H9 (cell line): ENCODE measurements at regions not wholly inside any gene's neighbourhood (a gene's known extent, or its start where the extent isn't known, plus 50 kb on each side); places are given as distances from the start of the nearest gene placed in this dataset.

Source experiments
- DNase-seq: peaks from one replicate; pipeline ENCODE4 v3.0.0-alpha.2; 2017
- H2AFZ ChIP-seq: one replicate; pipeline ENCODE4 v1.6.1; 2013; ENCODE audit warnings: mild to moderate bottlenecking, low read length, control low read depth, moderate library complexity
- H2AK5ac ChIP-seq: 2 replicates; pipeline ENCODE4 v1.6.1; 2013; ENCODE audit warnings: low read length, control low read depth, mixed read lengths; ENCODE audit not compliant: insufficient read length
- H2BK120ac ChIP-seq: one replicate; pipeline ENCODE4 v1.6.1; 2013; ENCODE audit warnings: low read depth, mild to moderate bottlenecking, low read length, control low read depth, inconsistent platforms; ENCODE audit not compliant: poor library complexity, severe bottlenecking
- H2BK12ac ChIP-seq: 2 replicates; pipeline ENCODE4 v1.6.1; 2013; ENCODE audit warnings: low read length, control low read depth, mixed read lengths, low read depth; ENCODE audit not compliant: insufficient read length
- H2BK15ac ChIP-seq: 2 replicates; pipeline ENCODE4 v1.6.1; 2013; ENCODE audit warnings: low read depth, low read length, control low read depth
- H2BK20ac ChIP-seq: one replicate; pipeline ENCODE4 v1.6.1; 2013; ENCODE audit warnings: low read depth, mild to moderate bottlenecking, low read length, control low read depth, inconsistent platforms; ENCODE audit not compliant: poor library complexity, severe bottlenecking
- H2BK5ac ChIP-seq: 2 replicates; pipeline ENCODE4 v1.6.1; 2013; ENCODE audit warnings: low read length, control low read depth, mixed read lengths; ENCODE audit not compliant: insufficient read length
- H3K14ac ChIP-seq: 2 replicates; pipeline ENCODE4 v1.6.1; 2013; ENCODE audit warnings: low read length, control low read depth; ENCODE audit not compliant: insufficient read depth
- H3K18ac ChIP-seq: 2 replicates; pipeline ENCODE4 v1.6.1; 2013; ENCODE audit warnings: low read depth, mild to moderate bottlenecking, mixed read lengths, low read length, control low read depth; ENCODE audit not compliant: insufficient read length
- H3K23ac ChIP-seq: 2 replicates; pipeline ENCODE4 v1.6.1; 2013; ENCODE audit warnings: low read length, control low read depth, mixed read lengths, low read depth; ENCODE audit not compliant: insufficient read length
- H3K23me2 ChIP-seq: 2 replicates; pipeline ENCODE4 v1.6.1; 2013; ENCODE audit warnings: low read depth, mild to moderate bottlenecking, mixed read lengths, low read length, control low read depth; ENCODE audit not compliant: insufficient read length, poor library complexity, severe bottlenecking
- H3K27ac ChIP-seq: 2 replicates; pipeline ENCODE4 v1.5.1; 2013; ENCODE audit warnings: low read length, control low read depth, mixed read lengths, low read depth; ENCODE audit not compliant: insufficient read length
- H3K27me3 ChIP-seq: 2 replicates; pipeline ENCODE4 v1.6.1; 2013; ENCODE audit warnings: low read length, control low read depth, inconsistent platforms; ENCODE audit not compliant: insufficient read depth
- H3K4ac ChIP-seq: 2 replicates; pipeline ENCODE4 v1.6.1; 2013; ENCODE audit warnings: low read depth, mild to moderate bottlenecking, control low read depth, inconsistent platforms, low read length, moderate library complexity
- H3K4me1 ChIP-seq: 2 replicates; pipeline ENCODE4 v1.6.1; 2013; ENCODE audit warnings: low read length, control low read depth, inconsistent platforms; ENCODE audit not compliant: insufficient read depth
- H3K4me2 ChIP-seq: 2 replicates; pipeline ENCODE4 v1.6.1; 2013; ENCODE audit warnings: low read length, control low read depth, mixed read lengths; ENCODE audit not compliant: insufficient read length, insufficient read depth
- H3K56ac ChIP-seq: 2 replicates; pipeline ENCODE4 v1.6.1; 2013; ENCODE audit warnings: low read depth, mild to moderate bottlenecking, mixed read lengths, low read length, control low read depth; ENCODE audit not compliant: insufficient read length
- H3K79me1 ChIP-seq: 2 replicates; pipeline ENCODE4 v1.6.1; 2013; ENCODE audit warnings: low read depth, mild to moderate bottlenecking, moderate library complexity, low read length, control low read depth, inconsistent platforms; ENCODE audit not compliant: insufficient read depth, poor library complexity, severe bottlenecking
- H3K79me2 ChIP-seq: 2 replicates; pipeline ENCODE4 v1.6.1; 2013; ENCODE audit warnings: low read length, control low read depth, inconsistent platforms; ENCODE audit not compliant: insufficient read depth
- H3K9ac ChIP-seq: 2 replicates; pipeline ENCODE4 v1.6.1; 2013; ENCODE audit warnings: low read length, control low read depth, mixed read lengths; ENCODE audit not compliant: insufficient read length; ENCODE audit errors: extremely low read depth
- H3K9me3 ChIP-seq: one replicate; pipeline ENCODE4 v1.6.1; 2013; ENCODE audit warnings: low read depth, low read length, inconsistent platforms; ENCODE audit not compliant: control insufficient read depth
- H3T11ph ChIP-seq: one replicate; pipeline ENCODE4 v1.6.1; 2013; ENCODE audit warnings: mild to moderate bottlenecking, low read length, control low read depth, inconsistent platforms
- H4K20me1 ChIP-seq: one replicate; pipeline ENCODE4 v1.6.1; 2013; ENCODE audit not compliant: control insufficient read depth, insufficient read length, insufficient read depth
- H4K5ac ChIP-seq: 2 replicates; pipeline ENCODE4 v1.6.1; 2013; ENCODE audit warnings: low read depth, mild to moderate bottlenecking, mixed read lengths, low read length, control low read depth; ENCODE audit not compliant: insufficient read length
- H4K8ac ChIP-seq: replicated peaks from 2 replicates; pipeline ENCODE4 v1.6.1; 2013; ENCODE audit warnings: low read length, control low read depth, mixed read lengths, low read depth; ENCODE audit not compliant: insufficient read length
- H4K91ac ChIP-seq: 2 replicates; pipeline ENCODE4 v1.6.1; 2013; ENCODE audit warnings: low read depth, mild to moderate bottlenecking, moderate library complexity, mixed read lengths, low read length, control low read depth; ENCODE audit not compliant: insufficient read length
- H3K27ac Mint-ChIP-seq, 3 experiments: 2 replicates in 2 of 3; 3 replicates in 1 of 3; pipeline ENCODE4 v1.8.0; 2020 to 2021; ENCODE audit warnings: mixed read lengths in 3 of 3, mild to moderate bottlenecking in 1 of 3, moderate library complexity in 1 of 3
- H3K27me3 Mint-ChIP-seq: 2 replicates; pipeline ENCODE4 v1.8.0; 2021; ENCODE audit warnings: low read depth, mild to moderate bottlenecking, moderate library complexity, mixed read lengths
- H3K36me3 Mint-ChIP-seq, 3 experiments: 2 replicates in 2 of 3; 3 replicates in 1 of 3; pipeline ENCODE4 v1.8.0; 2020 to 2021; ENCODE audit warnings: low read depth in 3 of 3, mixed read lengths in 3 of 3; ENCODE audit not compliant: insufficient read depth in 1 of 3
- H3K4me1 Mint-ChIP-seq, 2 experiments: 2 replicates each; pipeline ENCODE4 v1.8.0; 2020; ENCODE audit warnings: mixed read lengths in 2 of 2
- H3K4me3 Mint-ChIP-seq, 2 experiments: 2 replicates in 1 of 2; 3 replicates in 1 of 2; pipeline ENCODE4 v1.8.0; 2020 to 2021; ENCODE audit warnings: mild to moderate bottlenecking in 2 of 2, mixed read lengths in 2 of 2, moderate library complexity in 1 of 2
- H3K9me3 Mint-ChIP-seq, 2 experiments: 2 replicates in 1 of 2; 3 replicates in 1 of 2; pipeline ENCODE4 v1.8.0; 2020; ENCODE audit warnings: mild to moderate bottlenecking in 2 of 2, mixed read lengths in 2 of 2, moderate library complexity in 1 of 2
- CTCF ChIP-seq: fragments of 200-600 bp; sonication (generic); conservative IDR thresholded peaks from 3 replicates; pipeline ENCODE4 v1.8.0; 2021; ENCODE audit warnings: antibody characterized with exemption, mild to moderate bottlenecking
- WGBS: extraction: QIAGEN DNeasy Blood & Tissue Kit; methylation state at CpG from one replicate; pipeline ENCODE4 v1.1.7; 2013; ENCODE audit warnings: missing lambda C conversion rate, low lambda C conversion rate, mixed read lengths; ENCODE audit not compliant: insufficient read length; ENCODE audit errors: extremely low coverage; 5-methylcytosine and 5-hydroxymethylcytosine counted together

DNA sequence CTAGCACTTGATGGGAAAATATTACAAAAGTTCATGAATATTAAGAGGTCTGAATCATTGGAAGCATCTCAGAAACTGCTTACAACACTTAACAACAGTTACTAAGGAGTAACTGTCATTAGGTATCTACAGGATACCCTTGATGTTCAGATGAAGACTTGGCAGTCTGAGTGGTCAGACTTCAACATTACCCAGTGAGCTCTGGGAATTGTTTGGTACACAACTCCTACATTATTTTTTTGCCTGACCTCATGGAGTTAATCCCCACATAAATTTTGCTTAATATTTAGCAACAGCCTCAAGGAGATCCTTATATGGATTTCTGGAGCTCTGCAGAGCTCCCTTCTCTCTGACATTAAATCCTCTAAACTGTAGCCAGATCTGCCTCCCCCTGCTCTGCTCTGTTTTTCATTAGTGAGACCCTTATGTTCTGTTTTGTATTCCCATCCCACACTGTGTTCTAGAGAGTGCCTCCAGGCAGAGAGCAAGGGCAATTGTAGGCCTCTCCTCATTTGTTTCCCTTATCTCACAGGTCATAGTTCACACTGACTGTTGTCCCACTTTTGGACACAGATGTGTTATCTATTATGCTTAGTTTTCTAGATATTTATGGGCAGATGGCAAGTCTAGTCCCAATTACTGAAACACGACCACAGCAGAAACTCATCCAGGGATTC lies 368.8 kb downstream of the GASK1B start:
- no peak for DNase-seq
- no peak overlapping the region for H3K23ac ChIP-seq
- no peaks in the 10 kb centered on the region; the same call in 1 of the 2 replicates for H3K27me3 ChIP-seq
- H2BK120ac ChIP-seq, result no peak overlapping the region
- H3T11ph ChIP-seq, result no peak overlapping the region
- H3K4me1 ChIP-seq, result no peaks in the 10 kb centered on the region
- H2BK15ac ChIP-seq, result no peak overlapping the region
- H2BK12ac ChIP-seq, result no peak overlapping the region
- no peak overlapping the region for H2BK20ac ChIP-seq
- no peak overlapping the region for H2AK5ac ChIP-seq
- H3K36me3 Mint-ChIP-seq, result no peaks in the 10 kb centered on the region; a peak in 1 of 7 replicates
- H4K20me1 ChIP-seq, result no peaks in the 10 kb centered on the region
- H3K14ac ChIP-seq, result no peak overlapping the region
- H3K56ac ChIP-seq, result no peak overlapping the region
- no peak overlapping the region for H4K5ac ChIP-seq
- H3K4ac ChIP-seq, result no peak overlapping the region
- H3K4me2 ChIP-seq, result no peak overlapping the region
- H3K27ac ChIP-seq, result no peak overlapping the region
- H3K27ac Mint-ChIP-seq, result no peak overlapping the region
- TF ChIP-seq CTCF, result no peak
- no peaks in the 10 kb centered on the region for H3K9me3 ChIP-seq
- H3K79me1 ChIP-seq, result no peaks in the 10 kb centered on the region
- no peaks in the 10 kb centered on the region for H3K27me3 Mint-ChIP-seq
- H2BK5ac ChIP-seq, result no peak overlapping the region
- no peak overlapping the region for H3K9ac ChIP-seq
- H4K8ac ChIP-seq, result no peak overlapping the region
- no CpG with 5 or more reads among the region's 1 CpG for WGBS
- no peak overlapping the region for H2AFZ ChIP-seq
- no peaks in the 10 kb centered on the region for H3K9me3 Mint-ChIP-seq
- no peak overlapping the region for H3K18ac ChIP-seq
- no peaks in the 10 kb centered on the region for H3K23me2 ChIP-seq
- H3K79me2 ChIP-seq, result no peaks in the 10 kb centered on the region
- H3K4me3 Mint-ChIP-seq, result no peak overlapping the region
- no peak overlapping the region for H4K91ac ChIP-seq
- 0 out of 4 replicates have a peak, but pooled peaks cover 0 to 2% of the 10 kb centered on the region in 2 experiments for H3K4me1 Mint-ChIP-seq
